ENCODE measurements at regions not wholly inside any gene's neighbourhood (a gene's known extent, or its start where the extent isn't known, plus 50 kb on each side); places are given as distances from the start of the nearest gene placed in this dataset.

GRCh38 chr5:123721675-123722276, 209.8 kb downstream of the CSNK1G3 start:
- intact Hi-C loops (cut with DNase I) = no loop called here
- no peaks in the 10 kb centered on the region for H3K27me3 ChIP-seq
- no peaks in the 10 kb centered on the region for H3K36me3 ChIP-seq
- no peak for TF ChIP-seq POLR2A (IDR thresholded peaks at IDR 0.05)
- no peak for TF ChIP-seq CTCF (IDR thresholded peaks at IDR 0.05)
- H3K4me3 ChIP-seq = no peak overlapping the region
- H3K27ac ChIP-seq = no peak overlapping the region
- peaks cover 0 to 9% (median 0%) of the 10 kb centered on the region in 12 donors for H3K9me3 ChIP-seq
- ATAC-seq = no peak
- no peak for DNase-seq
- 70 to 87% (median 78%) methylated on average over 4 of the region's 4 CpGs for WGBS, 4 donors
- peaks cover 0 to 5% (median 0%) of the 10 kb centered on the region in 12 donors for H3K4me1 ChIP-seq

DNA sequence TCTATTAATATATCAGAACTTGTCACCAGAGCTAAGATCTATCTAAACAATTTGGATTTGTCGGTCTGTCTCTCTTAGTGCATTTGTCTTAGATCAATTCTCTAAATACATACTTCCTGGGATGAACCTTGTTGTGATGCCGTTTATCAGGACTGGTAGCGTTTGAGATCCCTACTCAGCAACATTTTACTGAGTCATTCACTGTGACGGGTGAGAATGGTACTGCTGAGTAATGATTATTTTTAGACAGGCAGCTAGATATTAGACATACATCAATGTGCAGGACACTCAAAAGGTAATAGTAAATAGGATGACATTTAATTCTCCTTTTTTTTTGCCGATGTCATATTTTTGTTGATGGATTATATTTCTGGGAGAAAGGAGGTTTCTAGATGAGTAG, 209.0 kb downstream of the CSNK1G3 start:
- DNase-seq (no peak), ATAC-seq (peak in 1 of 4 donors; percentile 71)
- Histone ChIP-seq H3K27me3 (no peaks in the 10 kb centered on the region), H3K36me3 (no peaks in the 10 kb centered on the region), H3K4me3 (no peak overlapping the region), H3K9me3 (peaks cover 0 to under 1% (median 0%) of the 10 kb centered on the region in 12 donors), H3K4me1 (peaks cover 0 to 5% (median 0%) of the 10 kb centered on the region in 12 donors), H3K27ac (no peak overlapping the region)
- 67 to 75% (median 72%) methylated on average over 5 of the region's 5 CpGs for WGBS, 4 donors
- intact Hi-C loops (cut with DNase I) = no loop called here
- TF ChIP-seq CTCF (IDR thresholded peaks at IDR 0.05) = no peak
- no peak for TF ChIP-seq POLR2A (IDR thresholded peaks at IDR 0.05)

- intact Hi-C loops (cut with DNase I) = no loop called here
- peaks cover 0 to 5% (median 0%) of the 10 kb centered on the region in 12 donors for H3K4me1 ChIP-seq
- DNase-seq (no peak), ATAC-seq (no peak)
- no peak overlapping the region for H3K4me3 ChIP-seq
- no peaks in the 10 kb centered on the region for H3K9me3 ChIP-seq
- no peaks in the 10 kb centered on the region for H3K36me3 ChIP-seq
- H3K27ac ChIP-seq = no peak overlapping the region
- H3K27me3 ChIP-seq = no peaks in the 10 kb centered on the region
- no peak for TF ChIP-seq POLR2A (IDR thresholded peaks at IDR 0.05)
- no peak for TF ChIP-seq CTCF (IDR thresholded peaks at IDR 0.05)
These were observed 208.4 kb downstream of the CSNK1G3 start for GRCh38 chr5:123720339-123720738.

GRCh38 chr5:123719004-123719403, 207.0 kb downstream of the CSNK1G3 start:
- H3K36me3 ChIP-seq = no peaks in the 10 kb centered on the region
- no peak for ATAC-seq
- peaks cover 0 to 6% (median 0%) of the 10 kb centered on the region in 12 donors for H3K9me3 ChIP-seq
- WGBS, 4 donors = 95 to 100% (median 98%) methylated on average over 3 of the region's 3 CpGs
- TF ChIP-seq POLR2A (IDR thresholded peaks at IDR 0.05) (no peak), CTCF (IDR thresholded peaks at IDR 0.05) (no peak)
- H3K4me1 ChIP-seq = peaks cover 0 to 5% (median 0%) of the 10 kb centered on the region in 12 donors
- H3K4me3 ChIP-seq = no peak overlapping the region
- no peak overlapping the region for H3K27ac ChIP-seq
- DNase-seq = no peak
- intact Hi-C loops (cut with DNase I) = no loop called here
- no peaks in the 10 kb centered on the region for H3K27me3 ChIP-seq
